Colonic mucosa (tissue), 4 donors: ENCODE measurements at regions not wholly inside any gene's neighbourhood (a gene's known extent, or its start where the extent isn't known, plus 50 kb on each side); places are given as distances from the start of the nearest gene placed in this dataset.

Experiments used
- DNase-seq: peaks from one replicate; pipeline ENCODE4 v3.0.0-alpha.2; 2020
- H3K27ac ChIP-seq: fragments of 200-600 bp; one replicate; pipeline ENCODE4 v1.8.0; 2021
- H3K27me3 ChIP-seq: fragments of 200-600 bp; one replicate; pipeline ENCODE4 v1.8.0; 2021
- H3K36me3 ChIP-seq: fragments of 200-600 bp; one replicate; pipeline ENCODE4 v1.8.0; 2021
- H3K4me1 ChIP-seq: fragments of 200-600 bp; one replicate; pipeline ENCODE4 v1.8.0; 2021; ENCODE audit warnings: mild to moderate bottlenecking
- H3K4me3 ChIP-seq: fragments of 200-600 bp; one replicate; pipeline ENCODE4 v1.8.0; 2021
- H3K9ac ChIP-seq, 2 donors: one replicate each; pipeline ENCODE4 v1.7.0; 2013; ENCODE audit warnings: control low read depth in 2 of 2, low read depth in 2 of 2, low read length in 2 of 2
- H3K9me3 ChIP-seq: fragments of 200-600 bp; one replicate; pipeline ENCODE4 v1.8.0; 2021
- intact Hi-C: fragments of 100-400 bp; cut with DNase I; formaldehyde crosslinking; loops from one replicate; pipeline ENCODE4 v1.14.1; 2022
- TF ChIP-seq, protein P1 (sequence below): fragments of 200-600 bp; IDR thresholded peaks from one replicate; pipeline ENCODE4 v1.8.0; 2022; ENCODE audit warnings: antibody characterized with exemption, mild to moderate bottlenecking
- donor health status: healthy.
- donor health status: DM: no; HTN: no; CAD: no.
- donor health status: DM: no; HTN: no; CAD: no.

DNA sequence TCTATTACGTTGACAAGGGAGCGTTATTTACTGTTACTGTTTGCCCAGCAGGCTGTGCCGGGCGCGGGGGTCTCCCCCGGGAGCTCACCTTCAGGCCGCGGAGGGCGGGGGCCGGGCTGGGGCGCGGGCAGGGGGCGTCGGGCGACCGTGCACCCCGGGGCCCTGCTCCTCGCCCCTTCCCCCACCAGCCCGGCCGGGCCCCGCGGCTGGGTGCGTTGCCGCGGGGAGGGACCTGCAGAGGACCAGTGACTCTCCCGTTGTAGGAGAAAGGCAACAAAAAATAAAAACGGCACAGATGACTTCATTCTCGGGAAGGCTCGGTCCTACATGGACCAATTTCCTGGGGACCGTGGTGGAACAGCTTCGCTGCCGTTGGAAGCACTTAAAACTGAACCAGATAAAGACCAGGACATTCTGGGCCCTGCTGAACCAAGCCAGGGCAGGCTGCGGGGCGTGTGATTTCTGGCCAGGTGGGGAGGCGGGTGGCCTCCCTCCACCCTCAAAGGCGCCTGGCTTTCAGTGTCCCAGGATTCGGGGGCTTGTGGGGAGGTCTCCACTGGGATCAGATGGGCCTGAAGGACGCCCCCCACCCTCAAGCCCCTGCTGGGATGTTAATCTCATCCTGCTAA, 57.4 kb downstream of the IGLL1 start:
- no peaks in the 10 kb centered on the region for H3K9me3 ChIP-seq
- H3K27ac ChIP-seq: peak overlapping the region; percentile 36
- H3K9ac ChIP-seq: peak overlapping the region in 1 of 2 donors; percentile 26
- H3K4me3 ChIP-seq: no peak overlapping the region
- no peak for DNase-seq
- H3K36me3 ChIP-seq: no peaks in the 10 kb centered on the region
- H3K4me1 ChIP-seq: peaks cover 9% of the 10 kb centered on the region
- TF ChIP-seq, protein P1, sequence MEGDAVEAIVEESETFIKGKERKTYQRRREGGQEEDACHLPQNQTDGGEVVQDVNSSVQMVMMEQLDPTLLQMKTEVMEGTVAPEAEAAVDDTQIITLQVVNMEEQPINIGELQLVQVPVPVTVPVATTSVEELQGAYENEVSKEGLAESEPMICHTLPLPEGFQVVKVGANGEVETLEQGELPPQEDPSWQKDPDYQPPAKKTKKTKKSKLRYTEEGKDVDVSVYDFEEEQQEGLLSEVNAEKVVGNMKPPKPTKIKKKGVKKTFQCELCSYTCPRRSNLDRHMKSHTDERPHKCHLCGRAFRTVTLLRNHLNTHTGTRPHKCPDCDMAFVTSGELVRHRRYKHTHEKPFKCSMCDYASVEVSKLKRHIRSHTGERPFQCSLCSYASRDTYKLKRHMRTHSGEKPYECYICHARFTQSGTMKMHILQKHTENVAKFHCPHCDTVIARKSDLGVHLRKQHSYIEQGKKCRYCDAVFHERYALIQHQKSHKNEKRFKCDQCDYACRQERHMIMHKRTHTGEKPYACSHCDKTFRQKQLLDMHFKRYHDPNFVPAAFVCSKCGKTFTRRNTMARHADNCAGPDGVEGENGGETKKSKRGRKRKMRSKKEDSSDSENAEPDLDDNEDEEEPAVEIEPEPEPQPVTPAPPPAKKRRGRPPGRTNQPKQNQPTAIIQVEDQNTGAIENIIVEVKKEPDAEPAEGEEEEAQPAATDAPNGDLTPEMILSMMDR: no peak
- no peaks in the 10 kb centered on the region for H3K27me3 ChIP-seq
- intact Hi-C loops: no loop called here

DNA sequence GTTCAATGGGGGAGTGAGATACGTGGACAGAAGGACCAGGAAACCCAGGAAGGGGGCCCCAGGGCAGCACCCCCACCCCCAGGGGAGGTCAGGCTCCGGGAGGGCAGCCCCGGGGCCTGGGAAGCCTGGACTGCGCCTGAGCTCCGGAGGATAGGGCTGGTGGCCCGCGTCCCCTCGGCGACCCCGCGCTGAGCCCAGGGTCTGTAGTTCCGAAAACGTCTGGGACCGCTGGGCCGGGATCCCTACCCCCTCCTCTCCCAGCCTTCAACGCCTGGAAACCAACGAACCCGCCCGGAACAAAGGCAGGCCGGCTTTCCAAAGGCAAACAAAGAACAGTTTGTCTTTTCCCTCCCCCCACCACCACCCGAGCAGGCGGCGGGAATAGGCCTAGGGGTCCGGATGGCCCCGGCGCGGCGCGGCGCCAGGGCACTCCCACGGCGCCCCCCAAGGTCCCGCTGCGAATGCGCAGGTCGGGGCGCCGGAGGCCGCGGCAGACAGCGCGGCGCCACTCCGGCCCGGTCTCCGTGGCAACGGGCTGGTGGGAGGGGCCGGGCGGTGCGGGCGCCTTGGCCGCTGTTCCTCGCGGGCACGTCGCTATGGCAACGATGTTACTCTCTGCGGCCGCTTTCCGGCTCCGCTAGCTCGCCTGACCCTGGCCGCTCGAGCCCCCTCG, 58.5 kb downstream of the IGLL1 start:
- TF ChIP-seq, protein P1: no peak
- peak overlapping the region; percentile 64 for H3K27ac ChIP-seq
- peak; percentile 92 for DNase-seq
- intact Hi-C loops: no loop called here
- peaks cover 9% of the 10 kb centered on the region for H3K4me1 ChIP-seq
- peak overlapping the region; percentile 68 to 77 for H3K9ac ChIP-seq
- no peaks in the 10 kb centered on the region for H3K27me3 ChIP-seq
- H3K4me3 ChIP-seq: peak overlapping the region; percentile 41
- no peaks in the 10 kb centered on the region for H3K36me3 ChIP-seq
- no peaks in the 10 kb centered on the region for H3K9me3 ChIP-seq

DNA sequence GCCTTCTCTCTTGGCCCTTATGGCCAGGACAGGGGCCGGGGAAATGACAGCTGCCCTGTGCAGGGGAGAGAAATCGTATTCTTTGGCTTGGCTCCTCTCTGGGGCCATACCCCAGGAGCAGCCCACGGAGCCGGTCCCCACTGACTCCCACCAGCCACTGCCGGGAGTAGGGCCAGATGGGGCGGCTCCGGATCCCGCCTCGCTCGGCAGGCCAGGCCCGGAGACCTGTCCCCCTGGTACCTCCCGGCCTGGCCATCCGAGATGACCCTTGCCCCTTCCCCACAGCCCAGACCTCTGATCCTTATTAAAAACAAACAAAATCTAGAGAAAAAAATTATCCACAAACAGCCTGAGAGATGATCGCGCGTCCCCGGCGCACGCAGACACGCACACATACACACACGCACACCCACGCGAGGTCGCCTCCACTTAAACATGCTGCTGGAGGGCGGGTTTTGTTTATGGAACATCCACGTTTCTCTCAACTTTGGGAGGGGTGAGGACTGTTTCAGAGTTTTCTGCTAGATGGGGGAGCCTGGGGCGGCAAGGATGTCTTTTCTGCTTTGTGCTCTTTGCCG, 59.1 kb downstream of the IGLL1 start:
- no peaks in the 10 kb centered on the region for H3K27me3 ChIP-seq
- peak overlapping the region; percentile 68 to 77 for H3K9ac ChIP-seq
- DNase-seq: peak; percentile 55
- H3K27ac ChIP-seq: peak overlapping the region; percentile 64
- intact Hi-C loops: no loop called here
- peak overlapping the region; percentile 41 for H3K4me3 ChIP-seq
- TF ChIP-seq, protein P1: no peak
- H3K4me1 ChIP-seq: peaks cover 9% of the 10 kb centered on the region
- no peaks in the 10 kb centered on the region for H3K36me3 ChIP-seq
- no peaks in the 10 kb centered on the region for H3K9me3 ChIP-seq

DNA sequence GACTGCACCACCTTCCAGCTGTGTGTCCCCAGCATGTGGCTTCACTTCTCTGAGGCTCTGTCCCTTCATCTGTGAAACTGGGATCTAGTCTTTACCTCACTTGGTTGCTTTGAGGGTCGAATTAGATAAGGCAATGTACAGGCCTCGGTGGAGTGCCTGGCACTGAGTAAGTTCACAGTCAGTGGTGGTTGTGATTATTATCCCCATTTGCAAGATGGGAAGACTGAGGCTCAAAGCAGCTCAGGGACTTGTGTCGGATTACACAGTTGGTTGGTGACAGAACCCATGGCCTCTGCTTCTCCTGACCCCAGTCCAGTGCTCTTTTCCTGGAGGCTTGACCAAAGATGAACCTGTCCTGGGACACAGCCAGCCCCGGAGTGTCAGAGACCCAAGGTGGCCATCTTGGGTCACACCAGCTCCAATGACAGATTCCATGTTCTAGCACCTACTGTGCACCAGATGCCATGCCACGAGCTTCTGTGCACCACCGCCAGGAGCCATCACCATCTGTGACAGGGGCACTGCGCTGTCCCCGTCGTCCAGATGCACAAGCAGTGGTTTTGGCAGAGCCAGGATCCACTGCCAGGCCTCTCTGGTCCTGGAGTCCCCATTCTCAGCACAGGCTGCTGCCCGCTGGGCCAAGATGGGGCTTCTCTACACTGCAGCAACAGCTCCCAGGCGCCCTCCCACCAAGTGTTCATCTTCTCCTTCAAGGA, 60.5 kb downstream of the IGLL1 start:
- no peak for DNase-seq
- Histone ChIP-seq H3K9ac (no peak overlapping the region), H3K4me1 (peaks cover 9% of the 10 kb centered on the region), H3K4me3 (no peak overlapping the region), H3K27me3 (no peaks in the 10 kb centered on the region), H3K9me3 (no peaks in the 10 kb centered on the region), H3K36me3 (no peaks in the 10 kb centered on the region), H3K27ac (no peak overlapping the region)
- TF ChIP-seq, protein P1: no peak
- intact Hi-C loops: no loop called here

DNA sequence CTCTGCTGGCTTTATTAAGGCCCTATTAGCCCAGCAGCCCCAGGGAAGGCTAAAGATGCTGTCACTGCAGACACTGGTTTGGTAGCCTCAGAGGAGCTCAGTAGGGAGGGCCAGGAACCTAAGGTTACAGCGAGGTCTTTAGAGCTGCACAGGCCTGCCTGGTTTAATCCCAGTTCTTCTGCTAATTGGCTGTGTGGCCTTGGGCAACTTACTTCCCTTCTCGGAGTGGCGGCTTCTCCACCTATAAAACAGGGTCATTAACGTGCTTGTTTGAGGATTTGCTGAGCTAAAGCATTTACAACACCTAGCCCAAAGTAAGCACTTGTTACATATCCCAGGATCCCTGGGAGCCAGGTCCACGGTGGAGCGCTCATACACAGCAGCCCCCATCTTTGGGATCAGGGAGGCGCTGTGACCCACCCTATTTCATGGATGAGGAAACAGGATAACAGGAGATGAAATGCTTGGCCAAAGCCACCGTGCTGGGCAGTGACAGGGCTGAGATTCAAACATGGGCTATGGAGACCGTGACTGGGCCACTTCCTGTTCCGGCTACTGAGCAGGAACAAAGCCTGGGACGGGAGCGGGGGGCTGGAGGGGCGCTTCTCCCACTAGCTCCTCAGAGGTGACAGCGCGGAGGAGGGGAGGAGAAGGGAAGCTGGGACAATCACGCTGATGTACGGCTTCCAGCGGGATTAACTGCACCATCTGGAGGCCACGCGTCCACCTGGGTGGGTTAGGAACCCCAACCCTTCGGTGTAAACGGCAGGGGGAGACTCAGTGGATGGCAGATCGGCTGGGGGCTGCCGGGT, 61.5 kb downstream of the IGLL1 start:
- intact Hi-C loops: no loop called here
- Histone ChIP-seq H3K9ac (peak overlapping the region in 1 of 2 donors; percentile 38), H3K9me3 (no peaks in the 10 kb centered on the region), H3K27me3 (no peaks in the 10 kb centered on the region), H3K36me3 (no peaks in the 10 kb centered on the region), H3K4me3 (no peak overlapping the region), H3K4me1 (peaks cover 9% of the 10 kb centered on the region), H3K27ac (no peak overlapping the region)
- peak; percentile 65 for DNase-seq
- TF ChIP-seq, protein P1: no peak
